ENCODE measurements at regions not wholly inside any gene's neighbourhood (a gene's known extent, or its start where the extent isn't known, plus 50 kb on each side); places are given as distances from the start of the nearest gene placed in this dataset.

- no peak overlapping the region for H3K27ac ChIP-seq (ENCODE audit: low read depth, low read length)
- no peak overlapping the region for H3K4me2 ChIP-seq (ENCODE audit: low read length)
Measured at GRCh38 chr6:53734473-53735299, 60.1 kb upstream of the LRRC1 start.

GRCh38 chr6:53731866-53732636 is 62.8 kb upstream of the LRRC1 start:
- H3F3A ChIP-seq (ENCODE audit: control insufficient read depth, insufficient read depth), result no peaks in the 10 kb centered on the region
- H3K79me2 ChIP-seq (ENCODE audit: control insufficient read depth, low read length), result no peaks in the 10 kb centered on the region
- no peaks in the 10 kb centered on the region for H3K4me1 ChIP-seq (ENCODE audit: control insufficient read depth, low read length)
- H4K20me1 ChIP-seq (ENCODE audit: control insufficient read depth, insufficient read depth, low read depth, low read length), result no peaks in the 10 kb centered on the region
- no peaks in the 10 kb centered on the region for H3K9me2 ChIP-seq (replicated peaks; ENCODE audit: control insufficient read depth, low read length)
- H3K9me3 ChIP-seq (ENCODE audit: control insufficient read depth, insufficient read depth, low read length), result no peaks in the 10 kb centered on the region
- H3K27me3 ChIP-seq (ENCODE audit: control insufficient read depth, low read length), result 0 out of 2 replicates have a peak, but pooled peaks cover 8% of the 10 kb centered on the region
- H3K4me3 ChIP-seq (ENCODE audit: low read length), result no peak overlapping the region
- no peaks in the 10 kb centered on the region for H3K36me3 ChIP-seq (ENCODE audit: control insufficient read depth, low read length)
- no peak overlapping the region for H3K4me2 ChIP-seq (ENCODE audit: low read length)
- no peak overlapping the region for H3K27ac ChIP-seq (ENCODE audit: low read depth, low read length)
- TF ChIP-seq EZH2phosphoT487 (IDR thresholded peaks at IDR 0.05; ENCODE audit: borderline replicate concordance, low read length), result no peak
- no peak for TF ChIP-seq CTCF (IDR thresholded peaks at IDR 0.05; ENCODE audit: low read depth, low read length, poor library complexity, severe bottlenecking)

More at GRCh38 chr6:53734473-53735299, 60.1 kb upstream of the LRRC1 start:
- H3K4me1 ChIP-seq (ENCODE audit: control insufficient read depth, low read length), result no peaks in the 10 kb centered on the region
- no peaks in the 10 kb centered on the region for H3K9me3 ChIP-seq (ENCODE audit: control insufficient read depth, insufficient read depth, low read length)
- no peak overlapping the region for H3K4me3 ChIP-seq (ENCODE audit: low read length)
- H4K20me1 ChIP-seq (ENCODE audit: control insufficient read depth, insufficient read depth, low read depth, low read length), result no peaks in the 10 kb centered on the region
- TF ChIP-seq CTCF (IDR thresholded peaks at IDR 0.05; ENCODE audit: low read depth, low read length, poor library complexity, severe bottlenecking) (peak; percentile 53), EZH2phosphoT487 (IDR thresholded peaks at IDR 0.05; ENCODE audit: borderline replicate concordance, low read length) (no peak)
- no peaks in the 10 kb centered on the region for H3K79me2 ChIP-seq (ENCODE audit: control insufficient read depth, low read length)
- peaks cover 13% of the 10 kb centered on the region; the same call in 1 of the 2 replicates for H3K27me3 ChIP-seq (ENCODE audit: control insufficient read depth, low read length)
- H3K36me3 ChIP-seq (ENCODE audit: control insufficient read depth, low read length), result no peaks in the 10 kb centered on the region
- H3K9me2 ChIP-seq (replicated peaks; ENCODE audit: control insufficient read depth, low read length), result no peaks in the 10 kb centered on the region
- no peaks in the 10 kb centered on the region for H3F3A ChIP-seq (ENCODE audit: control insufficient read depth, insufficient read depth)

- H3K9me2 ChIP-seq (replicated peaks; ENCODE audit: control insufficient read depth, low read length), result no peaks in the 10 kb centered on the region
- no peaks in the 10 kb centered on the region for H3F3A ChIP-seq (ENCODE audit: control insufficient read depth, insufficient read depth)
- H3K4me2 ChIP-seq (ENCODE audit: low read length), result no peak overlapping the region
- H3K27ac ChIP-seq (ENCODE audit: low read depth, low read length), result no peak overlapping the region
- no peaks in the 10 kb centered on the region for H3K4me1 ChIP-seq (ENCODE audit: control insufficient read depth, low read length)
- H4K20me1 ChIP-seq (ENCODE audit: control insufficient read depth, insufficient read depth, low read depth, low read length), result no peaks in the 10 kb centered on the region
- H3K27me3 ChIP-seq (ENCODE audit: control insufficient read depth, low read length), result peaks cover 8% of the 10 kb centered on the region
- H3K79me2 ChIP-seq (ENCODE audit: control insufficient read depth, low read length), result no peaks in the 10 kb centered on the region
- no peaks in the 10 kb centered on the region for H3K36me3 ChIP-seq (ENCODE audit: control insufficient read depth, low read length)
- TF ChIP-seq EZH2phosphoT487 (IDR thresholded peaks at IDR 0.05; ENCODE audit: borderline replicate concordance, low read length), result no peak
- no peak for TF ChIP-seq CTCF (IDR thresholded peaks at IDR 0.05; ENCODE audit: low read depth, low read length, poor library complexity, severe bottlenecking)
- no peak overlapping the region for H3K4me3 ChIP-seq (ENCODE audit: low read length)
- H3K9me3 ChIP-seq (ENCODE audit: control insufficient read depth, insufficient read depth, low read length), result no peaks in the 10 kb centered on the region
Measured at GRCh38 chr6:53730767-53731166, 64.0 kb upstream of the LRRC1 start.
